KBM-7 (cell line): ENCODE measurements at regions not wholly inside any gene's neighbourhood (a gene's known extent, or its start where the extent isn't known, plus 50 kb on each side); places are given as distances from the start of the nearest gene placed in this dataset.

Experiments used
- DNase-seq: peaks from one replicate; pipeline ENCODE4 v3.0.0-alpha.2; 2015
- in situ Hi-C: fragments of 300-500 bp; cut with MboI; formaldehyde crosslinking; loops from 2 replicates; pipeline ENCODE4 v1.14.3; 2020; ENCODE audit warnings: low sequenced_read_pairs, low pct_unique_long_range_greater_than_20kb, mixed read lengths

DNA sequence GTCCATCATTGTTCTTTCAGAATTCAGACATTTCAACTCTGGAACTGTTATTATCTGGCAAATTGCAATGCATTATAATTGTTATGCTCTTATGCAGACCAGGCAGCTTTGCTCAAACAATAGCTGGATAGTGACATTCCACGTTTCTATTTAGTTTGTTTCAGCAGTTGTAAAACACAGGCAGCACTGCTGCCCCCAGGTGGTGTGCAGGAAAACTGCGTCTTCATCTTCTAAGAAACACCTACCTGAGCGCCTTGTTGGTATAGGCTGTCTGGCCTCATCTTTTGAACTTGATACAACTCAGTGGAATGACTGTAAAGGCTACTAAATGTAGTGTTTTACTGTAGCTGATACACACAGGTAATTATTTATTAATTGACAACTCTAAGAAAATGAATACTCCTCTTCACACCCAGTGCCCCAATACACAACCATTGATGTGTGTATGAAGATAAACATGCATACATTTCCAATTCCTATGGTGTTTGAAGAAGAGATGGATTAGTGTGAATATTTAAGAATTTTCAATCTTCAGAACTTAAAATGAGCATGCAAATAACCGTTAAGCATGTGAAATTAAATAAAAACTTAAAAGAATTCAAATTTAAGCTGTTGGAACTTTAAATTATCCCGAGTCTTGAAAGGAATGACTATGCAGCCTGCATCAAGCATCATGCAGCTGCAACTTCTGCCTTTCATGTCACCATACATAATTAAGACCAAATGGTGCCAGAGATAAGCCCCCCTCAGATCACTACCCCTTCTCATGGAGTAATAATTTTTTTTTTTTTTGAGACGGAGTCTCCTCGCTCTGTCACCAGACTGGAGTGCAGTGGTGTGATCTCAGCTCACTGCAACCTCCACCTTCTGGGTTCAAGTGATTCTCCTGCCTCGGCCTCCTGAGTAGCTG, 85.6 kb downstream of the CD8B2 start:
- DNase-seq = peak; percentile 50
- in situ Hi-C loops = no loop called here

DNA sequence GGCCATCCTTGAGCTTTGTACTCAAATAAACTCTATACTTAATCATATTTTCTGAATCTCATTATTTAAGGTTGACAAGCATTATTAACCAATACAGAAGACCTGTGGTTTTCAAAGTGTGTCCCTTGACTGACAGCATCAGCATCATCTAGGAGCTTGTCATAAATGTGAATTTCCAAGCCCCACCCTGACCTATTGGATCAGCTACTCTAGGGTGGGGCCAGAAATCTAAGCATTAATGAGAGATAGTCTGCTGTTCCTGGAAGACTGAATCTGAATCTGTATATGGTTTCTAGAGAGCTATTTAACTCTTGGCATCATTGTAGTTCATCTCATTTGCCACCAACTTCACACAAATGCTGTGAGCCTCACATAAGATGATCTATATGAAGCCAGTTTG, 86.6 kb downstream of the CD8B2 start:
- in situ Hi-C loops = no loop called here
- no peak for DNase-seq

DNA sequence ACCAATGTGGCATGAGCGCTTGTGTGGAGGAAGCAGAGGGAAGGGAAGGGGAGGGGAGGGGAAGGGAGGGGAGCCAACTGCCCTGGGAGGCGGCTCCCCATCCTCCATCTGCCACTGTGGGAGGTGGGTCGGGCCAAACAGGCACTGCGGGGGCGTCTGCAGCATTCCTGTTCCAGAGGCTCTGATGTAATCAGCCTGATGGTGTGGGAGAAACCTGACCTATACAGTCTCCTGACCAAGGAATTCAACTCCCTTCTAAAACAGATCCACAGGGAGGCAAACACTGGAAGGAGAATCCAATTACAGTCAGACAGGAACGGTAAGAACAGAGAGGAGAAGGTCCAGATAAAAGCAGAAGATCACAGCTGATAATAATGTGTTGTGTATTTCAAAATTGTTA, 88.8 kb downstream of the CD8B2 start:
- in situ Hi-C loops = loop anchor here (25.0 kb wide), 1 partner anchor 1214 kb away; no protein-coding TSS in a partner anchor
- DNase-seq = no peak

GRCh38 chr2:106577255-106577651, 90.1 kb downstream of the CD8B2 start:
- DNase-seq = no peak
- in situ Hi-C loops = loop anchor here (25.0 kb wide), 1 partner anchor 1215 kb away; no protein-coding TSS in a partner anchor

DNA sequence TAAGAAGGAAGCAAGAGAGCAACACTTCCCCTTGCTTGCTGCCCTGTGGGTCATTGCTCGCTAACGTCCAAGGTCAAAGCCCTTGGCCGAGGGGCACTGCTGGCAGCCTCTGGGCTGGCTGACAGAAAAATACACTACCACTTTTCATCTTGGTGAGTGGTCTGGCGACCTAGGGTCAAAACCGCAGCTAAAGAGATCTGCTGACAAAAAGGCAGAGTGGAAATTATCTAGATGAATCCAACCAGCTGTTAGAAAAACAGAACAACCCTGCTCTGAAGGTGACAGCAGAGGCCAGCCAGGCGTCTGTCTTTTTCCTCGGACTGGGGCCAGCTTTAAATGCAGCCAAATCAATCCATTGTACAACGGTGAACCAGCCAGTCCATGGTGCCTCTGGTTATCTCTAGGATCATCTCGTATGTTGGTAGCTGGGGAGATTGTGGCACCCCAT, 92.6 kb downstream of the CD8B2 start:
- no peak for DNase-seq
- in situ Hi-C loops = loop anchor here (25.0 kb wide), 1 partner anchor 1217 kb away; no protein-coding TSS in a partner anchor

DNA sequence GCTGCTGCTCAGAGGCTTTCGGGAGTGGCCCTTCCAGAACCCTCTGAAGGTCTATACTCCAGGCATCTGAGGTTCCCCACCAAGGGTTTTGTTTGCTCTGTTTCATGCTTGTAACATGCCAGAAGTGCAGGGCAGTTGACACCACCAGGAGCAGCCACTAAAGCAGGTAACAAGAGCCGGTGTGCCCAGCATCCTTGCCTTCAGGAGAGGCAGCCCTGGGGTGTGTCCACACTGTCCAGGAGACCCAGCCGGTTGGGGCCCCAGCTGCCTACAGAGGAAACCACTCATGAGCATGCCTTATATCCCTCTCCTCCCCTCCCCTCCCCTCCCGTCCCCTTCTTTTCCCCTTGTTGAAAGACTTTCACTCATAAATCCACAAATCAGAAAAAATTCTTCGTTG, 93.1 kb downstream of the CD8B2 start:
- in situ Hi-C loops = loop anchor here (25.0 kb wide), 1 partner anchor 1218 kb away; no protein-coding TSS in a partner anchor
- no peak for DNase-seq

- DNase-seq = no peak
- in situ Hi-C loops = loop anchor here (25.0 kb wide), 1 partner anchor 1219 kb away; no protein-coding TSS in a partner anchor
These were observed 94.2 kb downstream of the CD8B2 start for GRCh38 chr2:106581328-106581727.

DNA sequence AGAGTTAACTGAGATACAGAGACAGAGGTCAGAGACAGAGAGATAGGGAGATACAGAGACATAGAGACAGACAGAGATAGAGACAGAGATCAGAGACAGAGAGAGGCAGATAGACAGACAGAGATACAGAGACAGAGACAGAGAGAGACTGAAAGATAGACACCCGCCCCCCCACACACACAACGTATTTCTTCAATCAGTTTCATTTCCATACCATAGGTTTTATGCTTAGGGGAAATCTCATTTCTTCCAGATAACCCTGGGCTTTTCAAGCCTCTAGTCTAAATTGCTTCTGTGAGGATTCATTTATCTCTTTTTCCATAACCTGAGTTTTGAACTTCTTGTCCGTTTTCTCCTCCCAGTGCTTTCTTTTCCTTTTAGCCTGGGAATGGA, 94.6 kb downstream of the CD8B2 start:
- no peak for DNase-seq
- in situ Hi-C loops = loop anchor here (25.0 kb wide), 1 partner anchor 1219 kb away; no protein-coding TSS in a partner anchor

DNA sequence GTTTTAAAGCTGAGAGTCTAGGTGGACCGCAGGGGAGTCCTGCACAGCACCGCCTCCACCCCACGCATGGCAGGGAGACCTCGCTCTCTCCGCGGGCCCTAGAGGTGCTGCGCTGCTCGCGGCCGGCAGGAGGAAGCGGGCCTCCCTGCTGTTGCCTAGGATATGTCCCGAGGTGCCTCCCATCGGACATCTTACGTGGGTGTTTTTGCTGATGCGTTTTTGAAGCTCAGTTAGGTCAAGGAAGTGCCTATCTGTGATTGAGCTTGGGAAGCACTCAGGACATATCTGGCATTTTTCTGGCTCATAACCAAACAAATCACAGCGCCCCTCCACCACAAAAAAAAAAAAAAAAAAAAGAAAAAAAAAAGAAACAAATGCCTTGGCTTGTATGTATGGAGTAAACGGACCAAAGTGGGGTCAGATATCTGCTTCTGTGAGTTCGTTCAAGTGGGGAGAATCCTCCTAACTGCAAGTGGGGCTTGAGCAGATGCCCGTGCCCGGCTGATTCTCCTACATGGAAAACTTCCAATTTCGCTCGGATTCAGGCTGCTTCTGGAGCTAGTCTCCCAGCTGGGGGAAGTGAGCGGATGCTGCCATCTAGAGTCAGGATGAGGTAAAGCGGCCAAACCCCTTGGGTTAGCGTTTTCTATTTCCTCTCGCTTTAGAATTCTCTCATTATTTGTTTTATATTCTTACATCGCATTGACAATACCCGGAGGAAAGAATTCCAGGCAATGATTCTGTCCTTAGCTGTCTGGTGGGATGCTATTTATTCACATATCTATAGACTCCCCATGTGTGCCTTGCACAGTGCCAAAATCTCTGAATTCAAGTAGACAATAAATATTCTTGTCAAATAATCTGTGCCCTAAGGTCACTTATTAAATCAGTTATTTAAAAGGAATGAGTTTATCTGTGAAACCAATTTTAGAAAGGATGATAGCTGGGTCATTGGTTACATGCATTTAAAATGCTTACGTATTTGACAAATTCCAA, 95.3 kb downstream of the CD8B2 start:
- peak; percentile 77 for DNase-seq
- in situ Hi-C loops = loop anchor here (25.0 kb wide), 1 partner anchor 1220 kb away; no protein-coding TSS in a partner anchor

DNA sequence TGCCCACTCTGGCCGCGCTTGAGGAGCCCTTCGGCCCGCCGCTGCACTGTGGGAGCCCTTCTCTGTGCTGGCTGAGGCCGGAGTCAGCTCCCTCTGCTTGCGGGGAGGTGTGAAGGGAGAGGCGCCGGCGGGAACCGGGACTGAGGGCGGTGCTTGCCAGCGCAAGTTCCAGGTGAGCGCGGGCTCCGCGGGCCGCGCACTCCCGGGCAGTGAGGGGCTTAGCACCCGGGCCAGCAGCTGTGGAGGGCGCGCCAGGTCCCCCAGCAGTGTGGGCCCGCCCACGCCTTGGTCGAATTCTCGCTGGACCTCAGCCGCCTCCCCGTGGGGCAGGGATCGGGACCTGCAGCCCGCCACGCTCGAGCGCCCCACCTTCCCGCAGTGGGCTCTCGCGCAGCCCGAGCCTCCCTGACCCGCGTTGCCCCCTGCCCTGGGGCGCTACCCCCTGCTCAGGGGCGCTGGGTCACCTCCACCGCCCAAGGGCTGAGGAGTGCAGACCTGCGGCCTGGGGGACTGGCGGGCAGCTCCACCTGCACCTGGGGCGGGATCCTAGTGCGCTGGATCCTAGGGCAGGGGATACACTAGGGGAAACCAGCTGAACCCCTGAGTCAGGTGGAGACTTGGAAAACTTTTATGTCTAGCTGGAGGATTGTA, 97.3 kb downstream of the CD8B2 start:
- in situ Hi-C loops = loop anchor here (25.0 kb wide), 1 partner anchor 1222 kb away; no protein-coding TSS in a partner anchor
- DNase-seq = no peak

DNA sequence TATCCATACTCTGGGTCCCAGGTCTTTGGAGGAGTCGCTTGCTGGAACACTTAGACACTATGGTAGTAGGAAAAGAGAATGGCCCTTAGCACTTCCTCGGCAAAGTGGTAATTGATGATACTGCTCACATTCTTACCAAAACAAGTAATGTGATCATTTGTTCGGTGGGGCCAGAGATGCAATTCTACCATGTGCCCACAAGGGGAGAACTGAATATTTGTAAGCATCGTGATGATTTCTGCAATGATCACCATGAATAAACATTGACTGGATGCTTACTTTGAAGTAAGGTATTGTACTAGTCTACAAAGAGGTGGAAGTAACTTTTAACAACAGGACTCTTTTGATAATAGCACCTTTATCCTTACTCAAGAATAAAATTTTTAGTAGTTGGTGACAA, 109.7 kb downstream of the CD8B2 start:
- in situ Hi-C loops = loop anchor here (25.0 kb wide), 1 partner anchor 1235 kb away; no protein-coding TSS in a partner anchor
- no peak for DNase-seq

GRCh38 chr2:106599540-106599939, 112.4 kb downstream of the CD8B2 start:
- DNase-seq = no peak
- in situ Hi-C loops = loop anchor here (25.0 kb wide), 1 partner anchor 1237 kb away; no protein-coding TSS in a partner anchor

- in situ Hi-C loops = no loop called here
- no peak for DNase-seq
These were observed 114.9 kb downstream of the CD8B2 start for GRCh38 chr2:106602042-106602441.

GRCh38 chr2:106606652-106607051, 119.5 kb downstream of the CD8B2 start:
- in situ Hi-C loops = no loop called here
- DNase-seq = no peak

DNA sequence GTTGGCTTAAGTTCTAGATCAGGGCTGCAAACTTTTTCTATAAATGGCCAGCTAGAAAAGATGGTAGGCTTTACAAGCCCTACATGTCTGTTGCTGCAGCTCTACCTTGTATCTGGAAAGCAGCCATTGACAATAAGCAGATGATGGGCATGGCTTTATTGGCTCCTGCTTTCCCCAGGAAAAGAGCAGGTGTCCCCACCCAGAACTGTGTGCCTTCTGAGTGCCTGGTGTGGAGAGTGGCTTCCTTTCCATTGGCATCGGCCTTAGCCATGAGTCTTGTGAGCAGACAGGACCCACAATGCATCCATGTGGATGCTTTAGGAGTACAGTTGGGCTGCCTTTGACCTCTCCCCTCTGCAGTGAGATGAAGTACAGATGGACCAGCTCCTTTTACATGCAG, 120.2 kb downstream of the CD8B2 start:
- no peak for DNase-seq
- in situ Hi-C loops = no loop called here

GRCh38 chr2:106609780-106610179, 122.6 kb downstream of the CD8B2 start:
- in situ Hi-C loops = no loop called here
- DNase-seq = no peak

DNA sequence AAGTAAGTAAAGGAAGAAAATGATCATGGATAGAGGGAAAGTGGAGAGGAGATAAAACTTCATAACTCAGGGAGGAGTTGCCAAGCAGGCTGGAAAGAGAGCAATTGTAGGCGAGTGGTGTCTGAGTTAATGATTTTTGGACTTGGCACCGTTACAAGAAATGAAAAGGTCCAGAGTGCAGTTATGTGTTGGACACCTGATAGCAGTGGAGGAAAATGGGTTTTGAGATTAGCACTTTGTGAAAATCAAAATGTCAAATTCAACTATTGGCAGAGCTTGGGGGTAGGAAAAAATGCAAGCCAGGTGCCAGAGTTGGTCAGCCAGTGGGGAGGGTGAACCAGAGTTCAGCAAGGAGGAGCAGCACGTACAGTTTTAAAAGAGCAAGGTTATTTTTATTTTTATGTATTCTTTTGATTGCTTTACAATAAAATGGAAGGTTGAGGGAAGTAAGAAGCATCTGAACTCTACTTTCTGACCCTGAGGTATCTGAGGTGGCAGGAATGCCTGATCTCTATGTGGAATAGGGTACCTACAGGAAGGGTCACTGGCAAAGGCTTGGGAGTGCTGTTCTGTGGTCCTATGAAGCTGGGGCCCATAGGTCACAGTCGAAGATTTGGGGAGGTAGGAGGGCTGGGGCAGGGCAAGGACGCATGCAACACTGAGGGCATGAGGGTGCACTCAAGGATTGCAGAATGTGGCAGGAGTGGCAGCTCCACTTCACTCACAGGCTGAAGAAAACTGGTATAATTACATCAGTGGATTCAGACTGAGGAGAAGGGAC, 127.5 kb downstream of the CD8B2 start:
- in situ Hi-C loops = no loop called here
- no peak for DNase-seq

DNA sequence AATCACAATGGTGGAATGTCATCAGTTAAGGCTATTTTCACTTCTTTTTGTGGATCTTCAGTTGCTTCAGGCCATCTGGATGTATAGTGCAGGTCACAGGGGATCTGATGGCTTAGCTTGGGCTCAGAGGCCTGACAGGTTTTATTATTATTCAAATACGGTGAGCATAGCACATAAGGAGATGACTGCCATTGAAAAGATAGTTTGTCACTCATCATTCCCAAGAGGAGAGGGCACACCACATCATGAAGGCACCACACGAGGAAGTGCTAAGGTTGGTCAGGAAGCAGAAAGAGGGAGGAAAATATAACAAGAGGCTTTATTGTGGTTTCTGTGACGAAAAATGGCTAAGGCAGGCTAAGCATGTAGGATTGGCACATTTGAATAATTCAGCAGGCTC, 131.4 kb downstream of the CD8B2 start:
- in situ Hi-C loops = no loop called here
- DNase-seq = no peak
